ENCODE measurements at regions not wholly inside any gene's neighbourhood (a gene's known extent, or its start where the extent isn't known, plus 50 kb on each side); places are given as distances from the start of the nearest gene placed in this dataset.

- H3K27me3 ChIP-seq (ENCODE audit: control insufficient read depth in 2 of 2, insufficient read depth in 2 of 2, low read length in 2 of 2) = no peaks in the 10 kb centered on the region
Measured at GRCh38 chr7:34564091-34564490, 93.9 kb upstream of the NPSR1 start.

GRCh38 chr7:34567906-34568305, 90.1 kb upstream of the NPSR1 start:
- no peaks in the 10 kb centered on the region for H3K27me3 ChIP-seq (ENCODE audit: control insufficient read depth in 2 of 2, insufficient read depth in 2 of 2, low read length in 2 of 2)
- no CpG with 5 or more reads among the region's 1 CpG for WGBS (ENCODE audit: insufficient coverage)
- no peak overlapping the region for H3K9ac ChIP-seq (ENCODE audit: insufficient read depth, low read length, poor library complexity, severe bottlenecking)
- no peak overlapping the region for H3K4me2 ChIP-seq (replicated peaks; ENCODE audit: extremely low read depth, low read length, poor library complexity, severe bottlenecking)
- no peak for TF ChIP-seq CTCF (IDR thresholded peaks at IDR 0.05)
- no peaks in the 10 kb centered on the region for H3K36me3 ChIP-seq (replicated peaks in 1 of 2; ENCODE audit: control insufficient read depth in 1 of 2, insufficient read depth in 2 of 2, low read length in 2 of 2)
- H3K4me3 ChIP-seq (replicated peaks in 1 of 3; ENCODE audit: low read depth in 2 of 3, low read length in 3 of 3) = no peak overlapping the region
- no peaks in the 10 kb centered on the region for H3K79me2 ChIP-seq (ENCODE audit: insufficient read depth, low read length)
- H3K4me1 ChIP-seq (ENCODE audit: control insufficient read depth in 1 of 2, insufficient read depth in 2 of 2, low read length in 2 of 2) = no peaks in the 10 kb centered on the region
- intact Hi-C loops (cut with micrococcal nuclease) = no loop called here
- no peak for DNase-seq
- peaks cover 0 to 7% of the 10 kb centered on the region in 2 donors for H3K9me3 ChIP-seq (replicated peaks in 1 of 2; ENCODE audit: control insufficient read depth in 1 of 2, insufficient read depth in 1 of 2, low read length in 2 of 2)
- H3K27ac ChIP-seq (ENCODE audit: low read depth in 1 of 2, low read length in 2 of 2) = no peak overlapping the region
- Mint-ChIP-seq H3K27me3 (ENCODE audit: low read depth in 3 of 3) (peaks cover 0 to 2% (median 0%) of the 10 kb centered on the region in 3 donors), H3K4me1 (peaks cover 6% of the 10 kb centered on the region), H3K4me3 (no peak overlapping the region), H3K9me3 (peaks cover 0 to 10% (median 6%) of the 10 kb centered on the region in 7 donors), H3K36me3 (no peaks in the 10 kb centered on the region), H3K27ac (peak overlapping the region in 1 of 7 donors; percentile 55)
- no peak overlapping the region for H2AFZ ChIP-seq (ENCODE audit: insufficient read depth, low read depth, low read length, poor library complexity, severe bottlenecking)
- no peaks in the 10 kb centered on the region for H4K20me1 ChIP-seq (ENCODE audit: insufficient read depth, low read length)

More at GRCh38 chr7:34564091-34564490, 93.9 kb upstream of the NPSR1 start:
- Histone ChIP-seq H3K79me2 (ENCODE audit: insufficient read depth, low read length) (no peaks in the 10 kb centered on the region), H3K36me3 (replicated peaks in 1 of 2; ENCODE audit: control insufficient read depth in 1 of 2, insufficient read depth in 2 of 2, low read length in 2 of 2) (no peaks in the 10 kb centered on the region), H2AFZ (ENCODE audit: insufficient read depth, low read depth, low read length, poor library complexity, severe bottlenecking) (no peak overlapping the region), H3K4me2 (replicated peaks; ENCODE audit: extremely low read depth, low read length, poor library complexity, severe bottlenecking) (no peak overlapping the region), H3K9ac (ENCODE audit: insufficient read depth, low read length, poor library complexity, severe bottlenecking) (no peak overlapping the region), H4K20me1 (ENCODE audit: insufficient read depth, low read length) (no peaks in the 10 kb centered on the region), H3K27ac (ENCODE audit: low read depth in 1 of 2, low read length in 2 of 2) (no peak overlapping the region), H3K4me1 (ENCODE audit: control insufficient read depth in 1 of 2, insufficient read depth in 2 of 2, low read length in 2 of 2) (no peaks in the 10 kb centered on the region), H3K9me3 (replicated peaks in 1 of 2; ENCODE audit: control insufficient read depth in 1 of 2, insufficient read depth in 1 of 2, low read length in 2 of 2) (peaks cover 0 to 7% of the 10 kb centered on the region in 2 donors), H3K4me3 (replicated peaks in 1 of 3; ENCODE audit: low read depth in 2 of 3, low read length in 3 of 3) (no peak overlapping the region)
- no peaks in the 10 kb centered on the region for H3K27me3 Mint-ChIP-seq (ENCODE audit: low read depth in 3 of 3)
- no peak overlapping the region for H3K4me3 Mint-ChIP-seq
- no peak for DNase-seq
- H3K4me1 Mint-ChIP-seq = peaks cover 6% of the 10 kb centered on the region
- H3K27ac Mint-ChIP-seq = no peak overlapping the region
- WGBS (ENCODE audit: insufficient coverage) = 90% methylated on average over 6 of the region's 7 CpGs
- H3K9me3 Mint-ChIP-seq = peaks cover 0 to 13% (median 6%) of the 10 kb centered on the region in 7 donors
- intact Hi-C loops (cut with micrococcal nuclease) = no loop called here
- no peak for TF ChIP-seq CTCF (IDR thresholded peaks at IDR 0.05)
- no peaks in the 10 kb centered on the region for H3K36me3 Mint-ChIP-seq
